Testis (tissue), 2 donors: ENCODE measurements at regions not wholly inside any gene's neighbourhood (a gene's known extent, or its start where the extent isn't known, plus 50 kb on each side); places are given as distances from the start of the nearest gene placed in this dataset.

Experiments used
- POLR2A ChIP-seq: fragments of 450-650 bp; IDR thresholded peaks from one replicate; pipeline ENCODE4 v1.6.1; 2017; ENCODE audit warnings: antibody characterized with exemption, mild to moderate bottlenecking, moderate library complexity
- TF ChIP-seq, protein P1 (sequence below), 3 experiments: fragments of 450-650 bp in 2 of 3; fragments of 200-600 bp in 1 of 3; sonication (generic) in 1 of 3; IDR thresholded peaks; one replicate each; pipeline ENCODE4 v1.5.1; 2016 to 2019; ENCODE audit warnings: antibody characterized with exemption in 3 of 3, mild to moderate bottlenecking in 2 of 3, moderate library complexity in 1 of 3

DNA sequence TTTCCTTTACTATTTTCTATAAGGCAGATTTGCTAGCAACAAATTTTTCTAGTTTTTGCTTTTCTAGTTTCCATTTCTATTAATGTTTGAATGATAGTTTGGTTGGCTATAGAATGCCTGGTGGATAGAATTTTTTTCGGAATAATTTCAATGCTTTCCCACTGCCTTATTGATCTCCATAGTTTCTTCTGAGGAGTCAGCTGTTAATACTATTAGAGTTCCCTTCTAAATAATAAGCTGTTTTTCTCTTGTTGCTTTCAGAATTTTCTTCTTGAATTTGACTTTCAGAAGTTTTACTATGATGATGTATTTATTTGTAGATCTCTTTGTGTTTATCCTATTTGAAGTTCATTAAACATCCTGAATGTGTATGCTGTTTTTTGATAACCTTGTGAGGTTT, 91.8 kb downstream of the VSIG4 start:
- TF ChIP-seq, protein P1, sequence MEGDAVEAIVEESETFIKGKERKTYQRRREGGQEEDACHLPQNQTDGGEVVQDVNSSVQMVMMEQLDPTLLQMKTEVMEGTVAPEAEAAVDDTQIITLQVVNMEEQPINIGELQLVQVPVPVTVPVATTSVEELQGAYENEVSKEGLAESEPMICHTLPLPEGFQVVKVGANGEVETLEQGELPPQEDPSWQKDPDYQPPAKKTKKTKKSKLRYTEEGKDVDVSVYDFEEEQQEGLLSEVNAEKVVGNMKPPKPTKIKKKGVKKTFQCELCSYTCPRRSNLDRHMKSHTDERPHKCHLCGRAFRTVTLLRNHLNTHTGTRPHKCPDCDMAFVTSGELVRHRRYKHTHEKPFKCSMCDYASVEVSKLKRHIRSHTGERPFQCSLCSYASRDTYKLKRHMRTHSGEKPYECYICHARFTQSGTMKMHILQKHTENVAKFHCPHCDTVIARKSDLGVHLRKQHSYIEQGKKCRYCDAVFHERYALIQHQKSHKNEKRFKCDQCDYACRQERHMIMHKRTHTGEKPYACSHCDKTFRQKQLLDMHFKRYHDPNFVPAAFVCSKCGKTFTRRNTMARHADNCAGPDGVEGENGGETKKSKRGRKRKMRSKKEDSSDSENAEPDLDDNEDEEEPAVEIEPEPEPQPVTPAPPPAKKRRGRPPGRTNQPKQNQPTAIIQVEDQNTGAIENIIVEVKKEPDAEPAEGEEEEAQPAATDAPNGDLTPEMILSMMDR (IDR thresholded peaks at IDR 0.05), result no peak
- no peak for TF ChIP-seq POLR2A
